ENCODE measurements at regions not wholly inside any gene's neighbourhood (a gene's known extent, or its start where the extent isn't known, plus 50 kb on each side); places are given as distances from the start of the nearest gene placed in this dataset.

DNA sequence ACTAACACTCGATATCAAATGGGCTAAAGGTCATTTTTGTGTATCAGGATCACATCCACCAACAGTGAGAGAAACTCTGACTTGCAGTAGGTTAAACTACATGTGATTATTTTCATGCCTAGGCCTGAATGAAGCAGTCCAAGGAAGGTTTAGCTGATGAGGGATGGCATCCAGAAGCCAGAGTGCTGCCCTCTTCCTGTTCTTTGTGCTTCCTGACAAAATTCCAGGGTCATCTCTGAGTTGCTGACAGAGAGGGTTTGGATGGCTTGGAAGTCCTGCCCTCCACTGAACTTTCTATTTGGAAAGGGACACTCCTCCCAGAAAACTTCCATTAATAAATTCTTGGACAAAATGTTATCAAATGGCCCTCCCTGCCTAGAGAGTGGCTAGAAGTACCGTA is 728.3 kb upstream of the SLC10A2 start:
- no peaks in the 10 kb centered on the region for H3K36me3 ChIP-seq (replicated peaks)
- TF ChIP-seq, protein P1, sequence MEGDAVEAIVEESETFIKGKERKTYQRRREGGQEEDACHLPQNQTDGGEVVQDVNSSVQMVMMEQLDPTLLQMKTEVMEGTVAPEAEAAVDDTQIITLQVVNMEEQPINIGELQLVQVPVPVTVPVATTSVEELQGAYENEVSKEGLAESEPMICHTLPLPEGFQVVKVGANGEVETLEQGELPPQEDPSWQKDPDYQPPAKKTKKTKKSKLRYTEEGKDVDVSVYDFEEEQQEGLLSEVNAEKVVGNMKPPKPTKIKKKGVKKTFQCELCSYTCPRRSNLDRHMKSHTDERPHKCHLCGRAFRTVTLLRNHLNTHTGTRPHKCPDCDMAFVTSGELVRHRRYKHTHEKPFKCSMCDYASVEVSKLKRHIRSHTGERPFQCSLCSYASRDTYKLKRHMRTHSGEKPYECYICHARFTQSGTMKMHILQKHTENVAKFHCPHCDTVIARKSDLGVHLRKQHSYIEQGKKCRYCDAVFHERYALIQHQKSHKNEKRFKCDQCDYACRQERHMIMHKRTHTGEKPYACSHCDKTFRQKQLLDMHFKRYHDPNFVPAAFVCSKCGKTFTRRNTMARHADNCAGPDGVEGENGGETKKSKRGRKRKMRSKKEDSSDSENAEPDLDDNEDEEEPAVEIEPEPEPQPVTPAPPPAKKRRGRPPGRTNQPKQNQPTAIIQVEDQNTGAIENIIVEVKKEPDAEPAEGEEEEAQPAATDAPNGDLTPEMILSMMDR (IDR thresholded peaks at IDR 0.05; ENCODE audit: low read depth, low read length, missing control alignments), result no peak
- in situ Hi-C loops (cut with HindIII; ENCODE audit: low pct_ligation_motif_present, low sequenced_read_pairs), result no loop called here
- H3K27me3 ChIP-seq (replicated peaks), result no peaks in the 10 kb centered on the region
- H3K27ac ChIP-seq, result no peak overlapping the region
- no peak for DNase-seq
- H3K4me3 ChIP-seq (ENCODE audit: low read depth, low read length), result no peak overlapping the region

DNA sequence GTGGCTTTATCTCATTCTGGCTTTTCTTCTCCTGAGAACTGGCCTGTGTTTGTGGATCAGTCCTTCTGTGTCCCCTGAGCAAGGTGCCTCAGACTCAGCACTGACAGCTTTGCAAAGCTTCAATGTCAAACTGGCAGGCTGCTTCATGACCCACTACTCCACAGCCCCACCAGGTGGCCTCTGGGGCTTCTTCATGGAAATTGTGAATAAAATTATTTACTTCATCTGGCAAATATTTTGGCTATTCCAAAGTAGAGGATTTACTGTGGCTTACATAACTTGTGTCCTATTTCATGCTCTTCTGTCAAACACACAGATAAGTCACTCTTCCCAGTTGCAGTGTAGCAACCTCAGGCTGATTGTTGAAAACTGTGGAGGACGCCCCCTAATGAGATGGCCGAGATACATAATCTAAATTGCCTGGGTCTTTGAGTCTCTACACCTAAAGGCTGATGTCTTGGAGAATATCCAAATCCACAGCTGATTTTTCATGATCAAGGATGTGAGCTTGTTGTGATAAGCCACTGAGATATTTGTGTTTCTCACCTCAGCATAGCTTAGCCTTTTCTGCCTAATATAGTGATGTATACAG is 721.9 kb upstream of the SLC10A2 start:
- Histone ChIP-seq H3K27ac (no peak overlapping the region), H3K27me3 (replicated peaks) (no peaks in the 10 kb centered on the region), H3K4me3 (ENCODE audit: low read depth, low read length) (no peak overlapping the region), H3K36me3 (replicated peaks) (no peaks in the 10 kb centered on the region)
- TF ChIP-seq, protein P1 (IDR thresholded peaks at IDR 0.05; ENCODE audit: low read depth, low read length, missing control alignments), result peak; percentile 57
- DNase-seq, result peak; percentile 14
- in situ Hi-C loops (cut with HindIII; ENCODE audit: low pct_ligation_motif_present, low sequenced_read_pairs), result no loop called here

DNA sequence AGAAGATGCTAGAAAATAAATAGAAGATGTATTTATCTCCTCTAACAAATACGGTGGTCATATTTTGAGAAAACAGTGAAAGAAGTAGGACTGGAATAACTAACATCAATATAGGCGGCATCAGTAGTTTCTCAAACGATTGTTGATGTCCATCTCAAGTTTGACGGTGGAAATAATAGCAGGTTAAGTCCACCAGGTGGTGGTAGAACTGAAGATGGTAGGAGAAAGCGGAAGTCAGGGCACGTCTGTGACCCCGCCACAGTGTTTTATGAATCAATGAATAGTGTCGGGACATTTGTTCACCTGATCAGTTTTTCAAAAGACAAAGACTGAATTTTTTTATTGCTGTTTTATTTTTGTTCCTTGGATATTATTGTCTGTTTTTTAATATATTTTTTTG is 706.4 kb upstream of the SLC10A2 start:
- no peak overlapping the region for H3K4me3 ChIP-seq (ENCODE audit: low read depth, low read length)
- H3K27me3 ChIP-seq (replicated peaks), result no peaks in the 10 kb centered on the region
- H3K36me3 ChIP-seq (replicated peaks), result no peaks in the 10 kb centered on the region
- no peak for DNase-seq
- in situ Hi-C loops (cut with HindIII; ENCODE audit: low pct_ligation_motif_present, low sequenced_read_pairs), result no loop called here
- H3K27ac ChIP-seq, result no peak overlapping the region
- TF ChIP-seq, protein P1 (IDR thresholded peaks at IDR 0.05; ENCODE audit: low read depth, low read length, missing control alignments), result peak; percentile 23

DNA sequence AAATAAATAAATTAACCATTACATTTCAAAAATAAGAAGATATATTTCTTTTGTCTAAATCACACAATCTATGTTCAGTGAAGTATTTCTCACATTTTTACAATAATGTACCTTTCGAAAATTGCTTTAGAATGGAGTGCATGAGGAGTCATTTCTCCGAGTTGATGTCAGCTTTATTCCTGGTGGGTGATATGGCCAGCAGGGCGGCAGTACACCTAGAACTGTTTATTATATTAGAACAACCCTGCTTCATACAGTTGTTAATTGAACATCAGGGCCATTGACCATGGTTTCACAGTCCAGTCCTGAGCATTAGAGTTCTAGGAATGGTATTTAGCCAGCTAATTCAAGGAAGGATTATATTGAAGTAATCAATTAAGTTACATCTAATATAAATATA is 696.3 kb upstream of the SLC10A2 start:
- in situ Hi-C loops (cut with HindIII; ENCODE audit: low pct_ligation_motif_present, low sequenced_read_pairs), result no loop called here
- no peak overlapping the region for H3K27ac ChIP-seq
- H3K36me3 ChIP-seq (replicated peaks), result no peaks in the 10 kb centered on the region
- no peak overlapping the region for H3K4me3 ChIP-seq (ENCODE audit: low read depth, low read length)
- TF ChIP-seq, protein P1 (IDR thresholded peaks at IDR 0.05; ENCODE audit: low read depth, low read length, missing control alignments), result peak; percentile 12
- no peaks in the 10 kb centered on the region for H3K27me3 ChIP-seq (replicated peaks)
- DNase-seq, result no peak

DNA sequence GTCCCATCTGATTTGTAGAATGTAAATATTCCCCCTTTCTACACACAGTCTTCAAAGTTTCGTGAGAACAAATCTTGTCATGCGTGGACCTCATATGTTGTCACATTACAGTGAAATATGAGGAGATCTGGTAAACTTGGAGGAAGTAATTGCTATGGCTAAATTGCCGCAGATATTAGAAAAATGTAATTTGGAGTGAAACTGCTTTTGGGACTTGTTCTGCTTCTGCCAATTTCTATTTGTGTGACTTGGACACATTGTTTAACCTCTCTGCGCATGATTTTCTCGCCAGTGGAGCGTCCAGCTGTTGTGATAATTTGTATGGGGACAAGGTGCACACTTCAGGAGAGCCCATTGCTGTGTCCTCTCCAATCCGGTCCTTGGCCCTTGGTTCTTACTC is 693.1 kb upstream of the SLC10A2 start:
- TF ChIP-seq, protein P1 (IDR thresholded peaks at IDR 0.05; ENCODE audit: low read depth, low read length, missing control alignments), result no peak
- H3K27ac ChIP-seq, result no peak overlapping the region
- H3K4me3 ChIP-seq (ENCODE audit: low read depth, low read length), result no peak overlapping the region
- no peaks in the 10 kb centered on the region for H3K36me3 ChIP-seq (replicated peaks)
- H3K27me3 ChIP-seq (replicated peaks), result no peaks in the 10 kb centered on the region
- in situ Hi-C loops (cut with HindIII; ENCODE audit: low pct_ligation_motif_present, low sequenced_read_pairs), result no loop called here
- no peak for DNase-seq

DNA sequence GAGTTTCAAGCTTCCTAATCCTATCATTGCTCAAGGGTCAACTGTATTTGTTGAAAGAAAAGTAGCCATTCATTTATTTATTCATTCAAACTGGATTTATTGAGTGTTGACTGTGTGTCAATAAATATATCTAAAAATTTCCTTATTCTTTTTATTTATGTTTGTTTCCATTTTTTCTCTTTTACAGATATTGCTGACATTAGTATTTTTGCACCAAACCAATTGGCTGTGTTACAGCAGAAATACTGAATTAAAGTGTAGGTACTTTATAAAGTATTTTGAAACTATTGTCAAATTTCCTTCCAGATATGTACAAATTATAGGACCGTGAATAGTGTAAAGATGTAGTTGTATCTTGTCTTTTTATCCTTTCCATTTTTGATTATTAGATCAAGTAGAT is 692.0 kb upstream of the SLC10A2 start:
- TF ChIP-seq, protein P1 (IDR thresholded peaks at IDR 0.05; ENCODE audit: low read depth, low read length, missing control alignments), result no peak
- no peak overlapping the region for H3K27ac ChIP-seq
- no peak overlapping the region for H3K4me3 ChIP-seq (ENCODE audit: low read depth, low read length)
- DNase-seq, result no peak
- H3K36me3 ChIP-seq (replicated peaks), result no peaks in the 10 kb centered on the region
- no peaks in the 10 kb centered on the region for H3K27me3 ChIP-seq (replicated peaks)
- in situ Hi-C loops (cut with HindIII; ENCODE audit: low pct_ligation_motif_present, low sequenced_read_pairs), result no loop called here

Measured in brain microvascular endothelial cell (primary cell).